HPDE6-E6E7 (cell line): ENCODE measurements at regions not wholly inside any gene's neighbourhood (a gene's known extent, or its start where the extent isn't known, plus 50 kb on each side); places are given as distances from the start of the nearest gene placed in this dataset.
A peak's percentile ranks its signal among the peaks of the same experiment; 100 is the strongest.

ENCODE experiments used
- DNase-seq: peaks from one replicate; pipeline ENCODE4 v3.0.0; 2011; ENCODE audit warnings: missing footprints; ENCODE audit errors: extremely low spot score

- no peak for DNase-seq
These were observed 181.4 kb downstream of the GRB14 start for GRCh38 chr2:164439885-164440284.

GRCh38 chr2:164439235-164439634 is 182.0 kb downstream of the GRB14 start:
- no peak for DNase-seq

- no peak for DNase-seq
These were observed 182.6 kb downstream of the GRB14 start for GRCh38 chr2:164438490-164439205.

- no peak for DNase-seq
These were observed 185.2 kb downstream of the GRB14 start for GRCh38 chr2:164436131-164436530.

- peak; percentile 13 for DNase-seq
These were observed 191.0 kb downstream of the GRB14 start for GRCh38 chr2:164430166-164430783.

GRCh38 chr2:164429354-164429753 is 191.9 kb downstream of the GRB14 start:
- DNase-seq = no peak

- DNase-seq = no peak
These were observed 194.2 kb downstream of the GRB14 start for GRCh38 chr2:164427111-164427510.

- no peak for DNase-seq
These were observed 200.5 kb downstream of the GRB14 start for GRCh38 chr2:164420787-164421186.

- DNase-seq = no peak
These were observed 208.5 kb downstream of the GRB14 start for GRCh38 chr2:164412831-164413230.

- no peak for DNase-seq
These were observed 231.9 kb downstream of the GRB14 start for GRCh38 chr2:164389411-164389810.

GRCh38 chr2:164388511-164388910 is 232.8 kb downstream of the GRB14 start:
- peak; percentile 79 for DNase-seq

- DNase-seq = no peak
These were observed 235.1 kb downstream of the GRB14 start for GRCh38 chr2:164386231-164386630.

- DNase-seq = no peak
These were observed 236.8 kb downstream of the GRB14 start for GRCh38 chr2:164384434-164384833.

- no peak for DNase-seq
These were observed 249.4 kb downstream of the GRB14 start for GRCh38 chr2:164371916-164372315.

- DNase-seq = no peak
These were observed 251.9 kb downstream of the GRB14 start for GRCh38 chr2:164369366-164369765.

GRCh38 chr2:164368896-164369295 is 252.4 kb downstream of the GRB14 start:
- DNase-seq = no peak

GRCh38 chr2:164363646-164364045 is 257.6 kb downstream of the GRB14 start:
- DNase-seq = no peak

- DNase-seq = no peak
These were observed 269.7 kb downstream of the GRB14 start for GRCh38 chr2:164351536-164351935.

- DNase-seq = no peak
These were observed 285.3 kb downstream of the GRB14 start for GRCh38 chr2:164335947-164336346.

GRCh38 chr2:164335128-164335527 is 286.2 kb downstream of the GRB14 start:
- DNase-seq = no peak

GRCh38 chr2:164328310-164328709 is 293.0 kb downstream of the GRB14 start:
- DNase-seq = no peak

- DNase-seq = no peak
These were observed 297.3 kb downstream of the GRB14 start for GRCh38 chr2:164323978-164324377.

- no peak for DNase-seq
These were observed 307.1 kb downstream of the GRB14 start for GRCh38 chr2:164314148-164314547.

- DNase-seq = no peak
These were observed 314.4 kb downstream of the GRB14 start for GRCh38 chr2:164306872-164307271.
